SK-N-SH treated with all-trans-retinoic acid at 6 μM for 48 hours (cell line): ENCODE measurements at regions not wholly inside any gene's neighbourhood (a gene's known extent, or its start where the extent isn't known, plus 50 kb on each side); places are given as distances from the start of the nearest gene placed in this dataset.

Source experiments
- ATAC-seq: fragments of 200-7000 bp; cut with Tn5 transposase; 3 replicates; pipeline ENCODE4 v1.9.1; 2020; ENCODE audit warnings: mild to moderate bottlenecking, moderate library complexity
- BACH2 ChIP-seq: fragments of 250-450 bp; sonication (Bioruptor Pico); IDR thresholded peaks from 2 replicates; pipeline ENCODE4 v1.9.0; 2021; ENCODE audit warnings: mild to moderate bottlenecking, borderline replicate concordance
- CSDC2 ChIP-seq: fragments of 250-450 bp; sonication (Bioruptor Pico); IDR thresholded peaks from 2 replicates; pipeline ENCODE4 v1.5.0; 2020; ENCODE audit warnings: mild to moderate bottlenecking, moderate library complexity
- CSRNP3 ChIP-seq: fragments of 250-450 bp; sonication (Bioruptor Pico); IDR thresholded peaks from 2 replicates; pipeline ENCODE4 v1.5.1; 2021; ENCODE audit warnings: mild to moderate bottlenecking, moderate library complexity
- ESRRG ChIP-seq: fragments of 250-450 bp; sonication (Bioruptor Pico); IDR thresholded peaks from 2 replicates; pipeline ENCODE4 v1.6.1; 2021; ENCODE audit warnings: mild to moderate bottlenecking
- GLIS3 ChIP-seq: fragments of 250-450 bp; sonication (Bioruptor Pico); IDR thresholded peaks from 2 replicates; pipeline ENCODE4 v1.5.0; 2020; ENCODE audit warnings: mild to moderate bottlenecking, moderate library complexity
- ISL1 ChIP-seq: fragments of 250-450 bp; sonication (Bioruptor Pico); IDR thresholded peaks from 2 replicates; pipeline ENCODE4 v2.1.2; 2022; ENCODE audit warnings: mild to moderate bottlenecking, moderate library complexity
- POU6F1 ChIP-seq: fragments of 250-450 bp; sonication (Bioruptor Pico); IDR thresholded peaks from 2 replicates; pipeline ENCODE4 v1.8.0; 2021; ENCODE audit warnings: low read depth, mild to moderate bottlenecking, moderate library complexity, borderline replicate concordance
- PPARA ChIP-seq: fragments of 250-450 bp; sonication (Bioruptor Pico); IDR thresholded peaks from 2 replicates; pipeline ENCODE4 v1.5.0; 2020; ENCODE audit warnings: mild to moderate bottlenecking, borderline replicate concordance
- SNAI2 ChIP-seq: fragments of 250-450 bp; sonication (Bioruptor Pico); IDR thresholded peaks from 2 replicates; pipeline ENCODE4 v1.5.0; 2020; ENCODE audit warnings: mild to moderate bottlenecking, moderate library complexity
- TCF4 ChIP-seq: fragments of 250-450 bp; sonication (Bioruptor Pico); IDR thresholded peaks from 2 replicates; pipeline ENCODE4 v1.8.0; 2021; ENCODE audit warnings: mild to moderate bottlenecking, moderate library complexity, borderline replicate concordance
- TOX ChIP-seq: fragments of 250-450 bp; sonication (Bioruptor Pico); IDR thresholded peaks from 2 replicates; pipeline ENCODE4 v1.8.0; 2021; ENCODE audit warnings: mild to moderate bottlenecking, moderate library complexity, borderline replicate concordance
- ZFP3 ChIP-seq: fragments of 250-450 bp; sonication (Bioruptor Pico); IDR thresholded peaks from 2 replicates; pipeline ENCODE4 v1.5.0; 2020; ENCODE audit warnings: mild to moderate bottlenecking, moderate library complexity
- ZFP30 ChIP-seq: fragments of 450-650 bp; formaldehyde crosslinking; IDR thresholded peaks from 2 replicates; pipeline ENCODE4 v1.5.0; 2022; ENCODE audit warnings: mild to moderate bottlenecking, moderate library complexity
- ZNF70 ChIP-seq: fragments of 450-650 bp; formaldehyde crosslinking; IDR thresholded peaks from 2 replicates; pipeline ENCODE4 v1.5.0; 2020; ENCODE audit warnings: mild to moderate bottlenecking, moderate library complexity
- ZNF8 ChIP-seq: fragments of 450-650 bp; formaldehyde crosslinking; IDR thresholded peaks from 2 replicates; pipeline ENCODE4 v1.5.0; 2020; ENCODE audit warnings: mild to moderate bottlenecking, moderate library complexity
- TF ChIP-seq, protein P1 (sequence below): fragments of 250-450 bp; sonication (Bioruptor Pico); IDR thresholded peaks from 2 replicates; pipeline ENCODE4 v1.5.0; 2020; ENCODE audit warnings: mild to moderate bottlenecking, moderate library complexity
- TF ChIP-seq, protein P2 (sequence below): fragments of 250-450 bp; sonication (Bioruptor Pico); IDR thresholded peaks from 2 replicates; pipeline ENCODE4 v1.8.0; 2020; ENCODE audit warnings: mild to moderate bottlenecking, moderate library complexity, borderline replicate concordance
- TF ChIP-seq, protein P3 (sequence below): fragments of 250-450 bp; sonication (Bioruptor Pico); IDR thresholded peaks from 2 replicates; pipeline ENCODE4 v1.5.1; 2020; ENCODE audit warnings: low read depth, mild to moderate bottlenecking, moderate library complexity

DNA sequence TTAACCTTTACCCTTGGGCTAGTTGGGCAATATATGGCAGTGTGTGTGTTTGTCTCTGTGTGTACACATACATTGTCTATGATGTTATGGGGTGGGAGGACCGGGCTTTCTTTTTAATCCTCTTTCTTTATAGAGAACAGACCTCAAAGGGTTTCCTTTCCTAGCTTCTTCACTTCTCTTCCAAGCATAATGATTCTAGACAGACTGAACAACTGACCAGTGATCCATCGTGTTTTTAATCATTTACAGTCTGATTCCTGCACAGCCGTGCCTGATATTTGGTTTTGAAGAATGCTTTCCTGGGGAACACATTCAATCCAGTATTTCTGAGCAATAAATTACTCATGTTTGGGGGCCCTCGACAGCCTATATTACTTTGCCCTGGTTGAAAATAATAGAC is 481.1 kb upstream of the DCN start (continued):
- TF ChIP-seq, protein P1, sequence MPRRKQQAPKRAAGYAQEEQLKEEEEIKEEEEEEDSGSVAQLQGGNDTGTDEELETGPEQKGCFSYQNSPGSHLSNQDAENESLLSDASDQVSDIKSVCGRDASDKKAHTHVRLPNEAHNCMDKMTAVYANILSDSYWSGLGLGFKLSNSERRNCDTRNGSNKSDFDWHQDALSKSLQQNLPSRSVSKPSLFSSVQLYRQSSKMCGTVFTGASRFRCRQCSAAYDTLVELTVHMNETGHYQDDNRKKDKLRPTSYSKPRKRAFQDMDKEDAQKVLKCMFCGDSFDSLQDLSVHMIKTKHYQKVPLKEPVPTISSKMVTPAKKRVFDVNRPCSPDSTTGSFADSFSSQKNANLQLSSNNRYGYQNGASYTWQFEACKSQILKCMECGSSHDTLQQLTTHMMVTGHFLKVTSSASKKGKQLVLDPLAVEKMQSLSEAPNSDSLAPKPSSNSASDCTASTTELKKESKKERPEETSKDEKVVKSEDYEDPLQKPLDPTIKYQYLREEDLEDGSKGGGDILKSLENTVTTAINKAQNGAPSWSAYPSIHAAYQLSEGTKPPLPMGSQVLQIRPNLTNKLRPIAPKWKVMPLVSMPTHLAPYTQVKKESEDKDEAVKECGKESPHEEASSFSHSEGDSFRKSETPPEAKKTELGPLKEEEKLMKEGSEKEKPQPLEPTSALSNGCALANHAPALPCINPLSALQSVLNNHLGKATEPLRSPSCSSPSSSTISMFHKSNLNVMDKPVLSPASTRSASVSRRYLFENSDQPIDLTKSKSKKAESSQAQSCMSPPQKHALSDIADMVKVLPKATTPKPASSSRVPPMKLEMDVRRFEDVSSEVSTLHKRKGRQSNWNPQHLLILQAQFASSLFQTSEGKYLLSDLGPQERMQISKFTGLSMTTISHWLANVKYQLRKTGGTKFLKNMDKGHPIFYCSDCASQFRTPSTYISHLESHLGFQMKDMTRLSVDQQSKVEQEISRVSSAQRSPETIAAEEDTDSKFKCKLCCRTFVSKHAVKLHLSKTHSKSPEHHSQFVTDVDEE, result no peak
- no peak for TF ChIP-seq ZFP3 (CRISPR knock-in tag)

DNA sequence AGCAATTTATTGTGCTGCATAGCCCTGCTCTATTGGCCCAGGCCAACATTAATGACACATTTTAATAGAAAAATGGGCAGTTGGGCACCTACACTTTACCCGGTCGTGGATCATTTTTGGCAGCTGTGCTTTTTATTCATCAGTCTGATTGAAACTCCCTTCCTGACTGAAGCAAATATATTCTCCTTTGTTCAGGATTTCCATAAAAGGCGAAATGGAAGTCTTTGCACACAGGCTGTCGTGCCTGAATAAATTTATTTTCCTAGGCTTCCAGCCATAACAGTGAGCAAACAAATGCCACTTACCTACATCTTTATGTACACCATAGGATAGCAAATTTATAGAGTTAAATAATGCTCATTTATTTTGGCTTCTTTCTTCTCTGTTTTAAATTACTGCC is 480.7 kb upstream of the DCN start:
- ATAC-seq, result no peak
- TF ChIP-seq, protein P2, sequence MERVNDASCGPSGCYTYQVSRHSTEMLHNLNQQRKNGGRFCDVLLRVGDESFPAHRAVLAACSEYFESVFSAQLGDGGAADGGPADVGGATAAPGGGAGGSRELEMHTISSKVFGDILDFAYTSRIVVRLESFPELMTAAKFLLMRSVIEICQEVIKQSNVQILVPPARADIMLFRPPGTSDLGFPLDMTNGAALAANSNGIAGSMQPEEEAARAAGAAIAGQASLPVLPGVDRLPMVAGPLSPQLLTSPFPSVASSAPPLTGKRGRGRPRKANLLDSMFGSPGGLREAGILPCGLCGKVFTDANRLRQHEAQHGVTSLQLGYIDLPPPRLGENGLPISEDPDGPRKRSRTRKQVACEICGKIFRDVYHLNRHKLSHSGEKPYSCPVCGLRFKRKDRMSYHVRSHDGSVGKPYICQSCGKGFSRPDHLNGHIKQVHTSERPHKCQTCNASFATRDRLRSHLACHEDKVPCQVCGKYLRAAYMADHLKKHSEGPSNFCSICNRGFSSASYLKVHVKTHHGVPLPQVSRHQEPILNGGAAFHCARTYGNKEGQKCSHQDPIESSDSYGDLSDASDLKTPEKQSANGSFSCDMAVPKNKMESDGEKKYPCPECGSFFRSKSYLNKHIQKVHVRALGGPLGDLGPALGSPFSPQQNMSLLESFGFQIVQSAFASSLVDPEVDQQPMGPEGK (CRISPR knock-in tag), result no peak
- TF ChIP-seq GLIS3 (CRISPR knock-in tag), result no peak
- TF ChIP-seq CSRNP3 (CRISPR knock-in tag), result no peak
- no peak for TF ChIP-seq ZNF70 (CRISPR knock-in tag)
- TF ChIP-seq, protein P3, sequence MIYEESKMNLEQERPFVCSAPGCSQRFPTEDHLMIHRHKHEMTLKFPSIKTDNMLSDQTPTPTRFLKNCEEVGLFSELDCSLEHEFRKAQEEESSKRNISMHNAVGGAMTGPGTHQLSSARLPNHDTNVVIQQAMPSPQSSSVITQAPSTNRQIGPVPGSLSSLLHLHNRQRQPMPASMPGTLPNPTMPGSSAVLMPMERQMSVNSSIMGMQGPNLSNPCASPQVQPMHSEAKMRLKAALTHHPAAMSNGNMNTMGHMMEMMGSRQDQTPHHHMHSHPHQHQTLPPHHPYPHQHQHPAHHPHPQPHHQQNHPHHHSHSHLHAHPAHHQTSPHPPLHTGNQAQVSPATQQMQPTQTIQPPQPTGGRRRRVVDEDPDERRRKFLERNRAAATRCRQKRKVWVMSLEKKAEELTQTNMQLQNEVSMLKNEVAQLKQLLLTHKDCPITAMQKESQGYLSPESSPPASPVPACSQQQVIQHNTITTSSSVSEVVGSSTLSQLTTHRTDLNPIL (CRISPR knock-in tag), result no peak
- no peak for TF ChIP-seq TCF4 (CRISPR knock-in tag)
- TF ChIP-seq ISL1 (CRISPR knock-in tag), result no peak
- no peak for TF ChIP-seq ZFP30 (CRISPR knock-in tag)
- no peak for TF ChIP-seq ZNF8 (CRISPR knock-in tag)
- TF ChIP-seq POU6F1 (CRISPR knock-in tag), result no peak
- no peak for TF ChIP-seq BACH2 (CRISPR knock-in tag)
- no peak for TF ChIP-seq TOX (CRISPR knock-in tag)
- no peak for TF ChIP-seq ESRRG (CRISPR knock-in tag)
- TF ChIP-seq, protein P1, result no peak
- TF ChIP-seq, all 23 proteins: peak for 0

DNA sequence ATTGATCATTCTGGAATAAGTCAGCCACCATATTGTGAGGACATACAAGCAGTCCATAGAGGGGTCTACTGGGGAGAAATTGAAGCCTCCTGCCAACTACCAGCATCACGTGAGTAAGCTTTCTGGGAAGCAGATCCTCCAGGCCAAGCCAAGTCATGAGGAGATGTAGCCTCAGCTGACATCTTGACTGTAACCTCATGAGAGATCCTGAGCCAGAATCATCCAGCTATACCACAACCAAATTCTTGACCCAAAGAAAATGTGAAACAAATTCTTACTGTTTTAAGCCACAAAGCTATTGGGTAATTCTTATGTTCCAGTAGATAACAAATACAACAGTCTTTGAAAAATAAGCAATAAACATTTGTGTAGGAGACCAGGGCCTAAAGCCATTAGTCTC is 479.4 kb upstream of the DCN start:
- no peak for ATAC-seq
- no peak for TF ChIP-seq SNAI2
- no peak for TF ChIP-seq ZNF70 (CRISPR knock-in tag)
- TF ChIP-seq PPARA (CRISPR knock-in tag), result no peak
- no peak for TF ChIP-seq CSDC2 (CRISPR knock-in tag)
- TF ChIP-seq ESRRG (CRISPR knock-in tag), result no peak
